Eye (tissue), 1 donor: ENCODE measurements at regions not wholly inside any gene's neighbourhood (a gene's known extent, or its start where the extent isn't known, plus 50 kb on each side); places are given as distances from the start of the nearest gene placed in this dataset.
A peak's percentile ranks its signal among the peaks of the same experiment; 100 is the strongest.

Experiments
- DNase-seq: peaks from one replicate; pipeline ENCODE4 v3.0.0-alpha.2; 2015

- DNase-seq = no peak
Observed at GRCh38 chr3:70789878-70790277, 477.4 kb upstream of the MDFIC2 start.

- no peak for DNase-seq
Observed at GRCh38 chr3:70780790-70781189, 468.4 kb upstream of the MDFIC2 start.

DNA sequence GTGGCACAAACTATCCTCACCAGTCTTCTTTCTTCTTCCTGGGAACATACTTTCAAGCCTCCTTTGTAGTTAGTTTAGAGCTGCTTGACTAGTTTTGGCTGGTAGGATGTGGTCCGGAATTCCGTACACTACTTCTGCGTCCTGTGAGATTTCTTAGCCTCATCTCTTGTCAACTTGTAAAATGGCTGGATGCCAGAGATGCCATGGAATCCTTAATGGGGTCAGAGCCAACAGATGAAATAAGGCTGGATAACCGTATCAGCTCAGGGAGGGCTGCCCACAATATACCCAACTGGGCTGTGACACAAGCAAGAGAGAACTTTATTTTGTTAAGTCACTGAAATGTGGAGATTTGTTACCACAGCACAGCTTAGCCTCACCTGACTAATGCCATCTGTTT lies 466.9 kb upstream of the MDFIC2 start:
- DNase-seq = no peak

- DNase-seq = no peak
Observed at GRCh38 chr3:70776081-70776480, 463.6 kb upstream of the MDFIC2 start.

GRCh38 chr3:70775257-70775656 lies 462.8 kb upstream of the MDFIC2 start:
- DNase-seq = no peak

DNA sequence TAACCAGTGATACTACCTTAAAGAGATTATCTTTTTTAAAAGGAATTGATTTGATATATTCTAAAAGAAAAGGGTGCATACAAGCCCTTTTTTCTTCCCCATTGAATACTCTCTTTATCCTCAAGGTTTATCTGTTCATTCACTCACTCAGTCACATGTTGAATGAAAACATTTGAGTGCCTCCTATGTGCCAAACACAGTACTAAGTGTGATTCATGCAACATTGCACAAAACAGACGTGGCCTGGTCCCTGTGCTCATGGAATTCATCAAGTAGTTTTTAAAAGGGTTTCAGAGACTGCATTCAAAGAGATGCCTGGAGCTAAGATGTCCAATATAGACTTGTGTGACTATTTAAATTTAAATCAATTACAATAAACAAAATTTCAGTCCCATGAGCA lies 462.2 kb upstream of the MDFIC2 start:
- no peak for DNase-seq

DNA sequence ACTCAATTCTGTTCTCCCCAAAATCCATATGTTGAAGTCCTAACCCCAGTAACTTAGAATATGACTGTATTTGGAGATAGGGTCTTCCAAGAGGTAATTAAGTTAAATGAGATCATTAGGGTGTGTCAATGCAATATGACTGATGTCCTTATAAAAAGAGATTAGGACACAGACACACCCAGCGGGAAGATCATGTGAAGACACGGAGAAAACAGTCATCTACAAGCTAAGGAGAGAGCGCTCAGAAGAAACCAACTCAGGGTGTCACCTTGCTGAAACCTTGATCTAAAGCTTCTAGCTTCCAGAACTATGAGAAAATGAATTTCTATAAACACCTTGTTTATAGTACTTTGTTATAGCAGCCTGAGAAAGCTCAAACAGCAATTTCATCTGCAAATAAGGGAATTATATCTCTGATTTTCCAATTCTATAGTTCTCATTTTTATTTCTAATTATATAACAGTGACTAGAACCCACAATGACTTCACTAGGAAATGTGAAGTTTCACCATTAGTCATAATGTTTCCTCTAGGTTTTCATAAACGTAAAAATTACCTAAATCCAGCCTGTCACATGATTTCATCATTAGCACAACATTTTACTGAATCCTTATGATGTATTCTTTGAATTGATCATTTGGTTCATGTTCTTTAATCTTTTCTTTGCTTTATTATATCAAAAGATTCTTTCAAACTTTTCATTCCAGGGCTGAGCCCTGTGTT lies 459.1 kb upstream of the MDFIC2 start:
- DNase-seq = no peak

DNA sequence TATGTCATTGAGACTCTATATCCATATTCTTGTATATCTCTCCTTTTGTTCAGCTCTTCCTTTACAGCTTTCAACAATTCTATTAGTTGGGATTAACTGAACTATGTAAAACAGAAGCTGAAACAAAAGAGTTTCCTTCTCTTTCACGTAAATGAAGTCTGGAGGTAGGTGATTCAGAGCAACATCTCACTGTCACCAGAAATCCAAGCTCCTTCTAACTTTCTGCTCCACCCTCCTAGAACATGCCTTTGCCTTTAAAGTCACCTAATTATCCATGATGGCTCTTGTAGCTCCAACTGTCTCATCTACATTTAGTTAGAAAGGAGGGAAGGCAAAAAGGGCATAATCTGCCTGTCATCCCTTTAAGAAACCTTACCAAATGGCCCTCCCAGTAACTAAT lies 458.2 kb upstream of the MDFIC2 start:
- no peak for DNase-seq

DNA sequence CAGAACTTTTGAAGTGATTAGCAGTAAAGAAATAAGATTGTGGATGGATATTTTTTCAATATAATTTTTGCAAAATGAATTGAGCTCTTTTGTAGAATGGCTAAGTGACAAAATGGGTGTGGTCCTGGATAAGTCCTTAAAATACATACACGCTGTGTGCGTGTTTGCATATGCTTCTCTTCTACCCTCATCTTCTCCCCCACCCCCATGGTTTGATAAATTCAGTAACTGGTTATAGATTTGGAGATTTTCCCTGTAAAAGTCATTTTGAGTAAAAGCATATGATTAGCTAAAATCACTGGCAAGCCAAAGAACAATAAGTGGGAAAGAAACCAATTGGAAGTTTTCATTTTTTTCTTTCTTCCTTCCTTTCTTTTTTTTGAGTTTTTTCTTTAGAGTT lies 453.9 kb upstream of the MDFIC2 start:
- DNase-seq = no peak

- DNase-seq = no peak
Observed at GRCh38 chr3:70763894-70764293, 451.5 kb upstream of the MDFIC2 start.

- no peak for DNase-seq
Observed at GRCh38 chr3:70757658-70758057, 445.2 kb upstream of the MDFIC2 start.

DNA sequence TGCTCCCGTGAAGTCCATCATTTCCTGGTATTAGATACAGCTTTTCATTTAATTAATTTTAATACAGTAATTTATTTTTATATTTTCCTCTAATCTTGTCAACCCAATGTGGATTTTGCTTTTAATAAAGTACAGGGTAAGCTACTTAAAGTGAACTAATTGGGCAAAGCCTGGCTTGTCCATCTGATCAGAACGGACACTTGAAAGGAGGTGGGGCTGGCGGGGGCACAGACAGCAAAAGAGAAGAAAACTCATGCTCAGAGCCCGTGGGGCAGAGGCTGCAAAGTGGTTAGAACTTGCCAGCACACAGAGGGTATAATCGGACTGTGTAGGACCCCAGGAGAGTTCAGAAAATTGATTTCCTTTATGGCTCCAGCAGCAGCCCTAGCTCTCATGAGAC lies 443.1 kb upstream of the MDFIC2 start:
- DNase-seq = peak; percentile 74

- no peak for DNase-seq
Observed at GRCh38 chr3:70754314-70754713, 441.9 kb upstream of the MDFIC2 start.

- no peak for DNase-seq
Observed at GRCh38 chr3:70753572-70753971, 441.1 kb upstream of the MDFIC2 start.

GRCh38 chr3:70752051-70752450 lies 439.6 kb upstream of the MDFIC2 start:
- no peak for DNase-seq

- no peak for DNase-seq
Observed at GRCh38 chr3:70749122-70749521, 436.7 kb upstream of the MDFIC2 start.

DNA sequence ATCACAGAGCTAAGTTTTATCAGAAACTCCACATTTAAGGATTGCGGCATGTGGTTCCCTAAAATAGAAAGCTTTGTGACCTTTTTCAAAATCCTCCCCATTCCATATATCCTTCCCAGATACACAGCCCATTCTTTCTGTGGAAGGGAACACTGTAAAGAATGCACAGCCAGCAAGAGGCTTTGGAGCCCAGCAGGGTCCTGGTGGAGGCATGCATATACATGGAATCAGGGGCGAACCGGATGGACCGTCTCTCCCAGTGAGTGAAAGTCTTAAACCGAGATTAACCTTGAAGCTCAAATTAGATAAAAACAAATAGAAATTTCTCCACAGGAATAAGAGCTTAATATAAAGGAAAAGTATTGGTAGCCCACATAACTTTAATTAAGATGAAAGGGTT lies 436.2 kb upstream of the MDFIC2 start:
- no peak for DNase-seq

- DNase-seq = no peak
Observed at GRCh38 chr3:70747847-70748246, 435.4 kb upstream of the MDFIC2 start.

- no peak for DNase-seq
Observed at GRCh38 chr3:70744536-70744935, 432.1 kb upstream of the MDFIC2 start.

- no peak for DNase-seq
Observed at GRCh38 chr3:70743754-70744153, 431.3 kb upstream of the MDFIC2 start.

DNA sequence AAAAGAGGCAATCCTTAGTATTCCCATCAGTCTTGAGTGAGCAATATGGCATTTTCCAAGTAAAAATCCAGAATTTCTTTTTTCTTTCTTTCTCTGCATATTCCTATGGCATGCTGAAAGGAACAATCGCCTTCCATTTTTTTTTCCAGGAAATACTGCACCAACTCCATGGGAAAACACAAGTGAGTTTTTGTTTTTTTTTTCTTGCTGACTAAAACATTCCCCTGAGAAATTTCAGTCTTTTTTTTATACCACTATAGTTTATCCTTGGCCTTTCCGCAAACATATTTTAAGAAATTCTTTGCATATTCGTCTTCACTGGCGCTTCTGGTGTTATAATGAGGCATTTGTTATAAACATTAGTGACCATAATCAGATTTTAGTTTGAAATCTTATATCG lies 429.6 kb upstream of the MDFIC2 start:
- no peak for DNase-seq

GRCh38 chr3:70740872-70741271 lies 428.4 kb upstream of the MDFIC2 start:
- DNase-seq = no peak

- DNase-seq = no peak
Observed at GRCh38 chr3:70740071-70740470, 427.6 kb upstream of the MDFIC2 start.

DNA sequence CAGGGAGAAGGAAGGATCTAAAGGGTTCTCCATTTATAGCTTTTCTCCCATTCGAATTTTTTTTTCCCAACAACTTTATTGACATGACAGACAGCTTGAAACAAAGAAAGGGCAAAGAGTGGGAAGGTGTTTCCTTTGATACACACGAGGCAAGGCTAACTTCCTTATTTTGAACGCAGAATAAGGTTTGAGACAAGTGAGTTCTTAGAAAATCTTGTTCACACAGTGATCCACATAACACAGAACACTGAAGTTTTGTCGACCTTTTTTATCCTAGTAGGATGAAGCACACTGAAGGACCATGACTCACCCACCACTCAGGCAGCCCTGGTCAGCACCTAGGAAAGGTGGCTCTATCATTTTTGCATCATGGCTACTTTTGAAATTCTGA lies 425.8 kb upstream of the MDFIC2 start:
- no peak for DNase-seq

DNA sequence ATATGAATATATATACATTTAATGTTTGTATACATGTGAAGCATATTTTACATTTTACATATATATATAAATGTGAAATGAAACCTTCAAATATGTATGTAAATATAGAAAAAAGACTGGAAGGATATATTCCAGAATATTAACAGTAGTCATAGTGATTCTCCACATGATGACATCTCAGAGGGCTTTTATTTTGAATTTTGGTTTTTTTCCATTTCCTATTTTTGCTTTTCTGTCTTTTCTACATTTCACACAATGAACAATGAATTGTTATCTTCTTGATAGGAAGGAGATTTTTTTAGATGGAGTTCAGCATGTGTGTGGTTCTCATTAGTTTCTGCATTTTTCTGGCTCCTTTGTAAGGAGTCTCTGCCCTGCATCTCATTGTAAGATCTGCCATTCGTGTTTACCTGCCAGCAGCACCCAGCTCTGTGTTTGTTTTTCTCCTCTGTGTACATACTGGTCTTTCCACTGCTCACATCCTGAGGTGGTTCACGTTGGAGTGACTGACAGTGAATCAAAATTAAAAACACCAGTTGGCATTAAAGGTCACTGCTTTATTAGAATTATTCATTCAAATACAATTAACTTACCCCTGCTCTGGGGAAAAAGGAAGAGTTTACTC lies 425.3 kb upstream of the MDFIC2 start:
- DNase-seq = no peak
